ENCODE measurements at regions not wholly inside any gene's neighbourhood (a gene's known extent, or its start where the extent isn't known, plus 50 kb on each side); places are given as distances from the start of the nearest gene placed in this dataset.

- intact Hi-C loops (cut with micrococcal nuclease) = no loop called here
These were observed 534.4 kb upstream of the CAMK1G start for GRCh38 chr1:209048941-209049669.

- intact Hi-C loops (cut with micrococcal nuclease) = no loop called here
These were observed 531.9 kb upstream of the CAMK1G start for GRCh38 chr1:209051570-209051969.

GRCh38 chr1:209053587-209053986 is 529.9 kb upstream of the CAMK1G start:
- intact Hi-C loops (cut with micrococcal nuclease) = no loop called here

- intact Hi-C loops (cut with micrococcal nuclease) = no loop called here
These were observed 526.4 kb upstream of the CAMK1G start for GRCh38 chr1:209057083-209057482.

- intact Hi-C loops (cut with micrococcal nuclease) = no loop called here
These were observed 525.6 kb upstream of the CAMK1G start for GRCh38 chr1:209057901-209058300.

GRCh38 chr1:209059376-209059775 is 524.1 kb upstream of the CAMK1G start:
- intact Hi-C loops (cut with micrococcal nuclease) = no loop called here

- intact Hi-C loops (cut with micrococcal nuclease) = no loop called here
These were observed 523.5 kb upstream of the CAMK1G start for GRCh38 chr1:209059981-209060380.

GRCh38 chr1:209062081-209062620 is 521.4 kb upstream of the CAMK1G start:
- intact Hi-C loops (cut with micrococcal nuclease) = no loop called here

GRCh38 chr1:209062863-209063262 is 520.7 kb upstream of the CAMK1G start:
- intact Hi-C loops (cut with micrococcal nuclease) = no loop called here

GRCh38 chr1:209063767-209064659 is 519.5 kb upstream of the CAMK1G start:
- intact Hi-C loops (cut with micrococcal nuclease) = no loop called here

- intact Hi-C loops (cut with micrococcal nuclease) = no loop called here
These were observed 518.4 kb upstream of the CAMK1G start for GRCh38 chr1:209064850-209065706.

- intact Hi-C loops (cut with micrococcal nuclease) = no loop called here
These were observed 511.0 kb upstream of the CAMK1G start for GRCh38 chr1:209072481-209072880.

GRCh38 chr1:209073879-209074278 is 509.6 kb upstream of the CAMK1G start:
- intact Hi-C loops (cut with micrococcal nuclease) = no loop called here

- intact Hi-C loops (cut with micrococcal nuclease) = no loop called here
These were observed 508.8 kb upstream of the CAMK1G start for GRCh38 chr1:209074575-209075250.

- intact Hi-C loops (cut with micrococcal nuclease) = no loop called here
These were observed 506.8 kb upstream of the CAMK1G start for GRCh38 chr1:209076688-209077087.

- intact Hi-C loops (cut with micrococcal nuclease) = no loop called here
These were observed 503.2 kb upstream of the CAMK1G start for GRCh38 chr1:209080170-209080781.

GRCh38 chr1:209086486-209087192 is 496.9 kb upstream of the CAMK1G start:
- intact Hi-C loops (cut with micrococcal nuclease) = no loop called here

GRCh38 chr1:209094384-209094783 is 489.1 kb upstream of the CAMK1G start:
- intact Hi-C loops (cut with micrococcal nuclease) = no loop called here

Measured in T-helper 2 cell treated with Interferon-gamma antibody and Interleukin-4, amounts not matched to agents 100 ng/mL and 5 ng/mL, for 36 hours (primary cell).